ENCODE measurements at regions not wholly inside any gene's neighbourhood (a gene's known extent, or its start where the extent isn't known, plus 50 kb on each side); places are given as distances from the start of the nearest gene placed in this dataset.

GRCh38 chr6:14278446-14278845 lies 160.9 kb downstream of the CD83 start:
- no peak for TF ChIP-seq REST (IDR thresholded peaks at IDR 0.05; ENCODE audit: insufficient read depth in 1 of 2, low read depth in 2 of 2, low read length in 2 of 2)
- no peak for TF ChIP-seq TAF1 (IDR thresholded peaks at IDR 0.05; ENCODE audit: borderline replicate concordance, insufficient read depth, low read length)
- TF ChIP-seq POLR2AphosphoS5 (IDR thresholded peaks at IDR 0.05; ENCODE audit: low read depth, low read length) = no peak
- TF ChIP-seq SIN3A (IDR thresholded peaks at IDR 0.05; ENCODE audit: borderline replicate concordance, insufficient read depth, low read length) = no peak
